HG02970 (cell line): ENCODE measurements at regions not wholly inside any gene's neighbourhood (a gene's known extent, or its start where the extent isn't known, plus 50 kb on each side); places are given as distances from the start of the nearest gene placed in this dataset.
"Not testable (repeated sequence)": the region's sequence is repeated elsewhere in the genome, so short reads cannot be mapped to it uniquely, and the experiment has no call there.

Experiments used
- ATAC-seq: cut with Tn5 transposase; IDR thresholded peaks from one replicate; pipeline ENCODE4 v1.9.1; 2021; ENCODE audit warnings: mild to moderate bottlenecking, moderate library complexity, moderate number of reproducible peaks; ENCODE audit not compliant: unreplicated experiment, low FRiP score

DNA sequence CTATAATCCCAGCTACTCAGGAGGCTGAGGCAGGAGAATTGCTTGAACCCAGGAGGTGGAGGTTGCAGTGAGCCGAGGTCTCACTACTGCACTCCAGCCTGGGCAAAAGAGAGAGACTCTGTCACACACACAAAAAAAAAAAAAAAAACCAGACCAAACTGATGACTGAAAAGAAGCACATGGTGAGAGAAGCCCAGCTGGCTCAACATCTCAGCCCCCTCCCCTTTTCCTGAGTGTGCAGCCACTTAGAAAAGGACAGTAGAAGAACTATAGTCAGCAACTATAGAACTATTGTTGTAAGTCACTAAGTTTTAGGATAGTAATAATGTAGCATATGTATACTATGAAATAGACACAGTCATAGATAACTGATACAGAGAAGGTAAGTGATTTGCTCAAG, 87.2 kb upstream of the RALGPS2 start:
- ATAC-seq = no peak

DNA sequence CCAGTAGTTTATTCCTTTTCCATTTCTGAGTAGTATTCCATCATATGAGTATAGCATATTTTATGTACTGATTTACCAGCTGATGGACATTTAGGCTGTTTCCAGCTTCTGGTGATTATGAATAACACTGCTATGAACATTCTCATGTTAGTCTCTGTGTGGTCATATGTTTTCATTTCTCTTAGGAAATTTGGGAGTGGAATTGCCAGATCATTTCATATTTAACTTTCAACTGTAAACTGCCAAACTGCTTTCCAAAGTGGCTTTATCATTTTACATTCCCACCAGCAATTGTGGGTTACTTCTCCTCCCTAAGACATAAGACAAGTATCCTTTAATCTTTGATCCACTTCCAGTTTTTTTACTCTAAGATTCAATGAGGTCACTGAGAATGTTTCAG, 85.7 kb upstream of the RALGPS2 start:
- no peak for ATAC-seq

DNA sequence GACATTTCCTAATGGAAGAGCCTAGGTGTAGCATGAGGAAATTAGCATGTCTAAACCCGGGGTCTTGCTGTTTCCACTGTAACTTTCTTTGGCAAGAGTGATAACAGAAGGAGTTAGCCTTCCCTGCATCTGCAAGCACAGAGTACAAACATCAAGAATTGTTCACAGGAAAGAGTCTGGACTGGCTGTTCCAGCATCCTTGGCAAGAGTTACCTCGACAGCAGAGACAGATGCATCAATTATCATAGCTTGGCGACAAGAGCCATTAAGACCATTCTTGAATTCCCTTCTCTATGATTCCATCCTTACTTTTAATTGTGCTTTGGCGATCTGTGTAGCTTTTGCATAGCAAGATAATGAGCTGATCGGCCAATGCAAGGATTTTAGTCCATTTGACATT, 82.8 kb upstream of the RALGPS2 start:
- ATAC-seq = no peak

DNA sequence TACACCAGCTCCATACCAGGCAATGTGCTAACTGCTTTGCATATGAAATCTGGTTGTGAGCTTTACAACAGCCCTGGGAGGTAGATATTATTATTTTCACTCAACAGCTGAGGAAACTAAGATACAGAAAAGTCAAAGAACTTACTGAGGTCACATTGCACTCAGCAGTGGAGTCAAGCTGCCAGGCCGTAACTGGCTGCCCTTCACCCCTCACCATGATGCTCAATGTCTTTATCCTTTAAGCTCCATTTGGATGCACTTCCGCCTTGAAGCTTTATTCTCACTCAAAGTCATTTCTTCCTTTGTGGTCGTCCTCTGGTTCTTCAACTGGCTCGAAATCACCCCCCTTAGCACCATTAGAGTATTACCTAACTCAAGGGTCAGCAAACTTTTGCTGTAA, 81.7 kb upstream of the RALGPS2 start:
- ATAC-seq = no peak

DNA sequence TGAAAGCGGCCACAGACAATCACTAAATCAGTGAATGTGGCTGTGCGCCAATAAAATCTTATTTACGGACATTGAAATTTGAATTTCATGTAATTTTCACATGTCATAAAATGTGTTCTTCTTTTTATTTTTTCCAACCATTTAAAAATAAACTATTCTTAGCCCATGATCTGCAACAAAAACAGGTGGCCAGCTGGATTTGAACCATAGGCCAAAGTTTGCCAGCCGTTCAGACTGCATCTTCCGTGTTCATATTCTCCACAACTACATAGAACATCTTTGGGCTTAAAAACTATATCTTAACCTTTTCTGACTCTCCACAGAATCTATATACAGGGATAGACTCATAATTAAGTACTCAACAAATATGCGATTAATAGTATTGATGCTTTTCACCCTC, 81.2 kb upstream of the RALGPS2 start:
- ATAC-seq = no peak

DNA sequence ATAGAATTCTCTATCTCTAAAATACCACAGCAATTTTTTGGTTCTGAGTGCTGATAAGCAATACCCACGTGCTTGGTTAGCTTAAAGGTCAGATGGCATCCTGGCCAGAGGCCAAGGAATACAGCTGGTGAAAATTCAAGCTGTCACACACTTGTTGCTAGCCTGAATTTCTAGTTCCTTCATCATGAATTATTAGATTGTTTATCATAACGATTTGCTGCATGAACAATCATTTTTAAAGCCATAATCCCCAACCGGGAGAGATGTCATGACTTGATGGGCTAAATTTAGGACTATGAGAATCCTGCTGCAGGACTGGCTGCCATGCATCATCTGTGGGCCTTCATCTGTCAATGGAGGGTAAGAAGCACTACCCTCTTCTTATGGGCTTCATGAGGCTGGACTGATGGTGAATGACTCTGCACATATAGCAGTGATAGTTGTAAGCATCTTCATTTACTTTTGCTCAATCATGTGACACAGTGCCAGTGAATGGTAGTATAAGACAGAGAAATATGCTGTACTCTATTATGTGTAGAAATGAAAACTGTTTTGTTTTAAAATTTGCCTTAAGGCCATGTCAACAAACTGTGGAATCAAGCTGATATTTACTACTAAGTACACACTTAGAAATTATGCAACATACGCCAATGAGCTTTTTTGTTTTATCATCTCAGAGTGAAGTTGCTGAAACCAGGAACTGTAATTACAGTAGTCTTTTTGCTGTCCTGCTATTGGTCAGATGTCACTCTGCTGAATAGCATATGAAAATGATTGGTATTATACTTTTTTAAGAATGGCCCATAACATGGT, 80.5 kb upstream of the RALGPS2 start:
- no peak for ATAC-seq

DNA sequence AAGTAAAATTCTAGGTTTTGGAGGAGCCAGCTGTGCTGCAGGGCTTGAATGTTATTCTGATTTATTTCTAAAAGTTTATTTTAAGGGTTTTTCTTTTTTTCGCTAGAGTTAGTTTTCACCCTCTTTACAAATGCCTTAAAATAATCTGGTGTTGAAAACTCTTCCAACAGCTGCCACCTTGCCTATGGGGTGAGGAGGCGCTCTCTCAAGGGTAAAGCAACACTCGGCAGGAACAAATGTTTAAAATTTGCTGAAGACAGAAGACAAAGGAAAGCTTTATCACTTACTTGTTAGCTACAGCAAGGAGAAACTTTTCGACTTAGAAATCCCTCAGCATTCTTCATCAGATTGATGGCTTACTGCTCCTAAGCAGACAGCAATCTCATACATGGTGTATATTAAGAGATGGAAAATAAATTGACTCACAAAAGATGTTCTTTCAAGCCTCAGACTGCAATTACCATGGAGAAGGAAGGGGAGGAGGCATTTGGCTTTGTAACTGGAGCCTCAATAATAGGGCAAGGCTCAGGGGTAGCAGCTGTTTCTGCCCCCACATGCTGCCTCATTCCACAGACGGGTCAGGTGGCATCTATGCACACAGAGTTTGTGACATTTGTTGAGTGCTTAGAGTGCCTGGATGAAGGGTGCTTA, 79.8 kb upstream of the RALGPS2 start:
- ATAC-seq = no peak

DNA sequence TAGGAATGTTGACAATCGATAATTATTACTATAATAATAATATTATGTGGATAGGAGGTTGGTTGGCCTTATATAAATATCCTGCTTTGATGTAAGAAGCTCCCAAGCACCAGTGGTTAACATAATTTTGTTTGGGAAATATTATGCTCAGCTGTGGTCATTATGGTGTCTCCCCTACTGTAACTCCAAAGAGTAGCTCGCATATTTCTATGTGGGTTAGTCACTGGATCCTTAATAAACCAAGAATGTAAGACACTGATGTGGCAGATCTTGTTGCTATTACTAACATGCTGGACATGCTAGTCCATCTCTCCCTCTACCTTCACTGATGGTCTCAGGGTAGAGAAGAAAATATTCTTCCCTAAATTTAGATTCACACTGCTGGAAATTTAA, 79.2 kb upstream of the RALGPS2 start:
- ATAC-seq = no peak

DNA sequence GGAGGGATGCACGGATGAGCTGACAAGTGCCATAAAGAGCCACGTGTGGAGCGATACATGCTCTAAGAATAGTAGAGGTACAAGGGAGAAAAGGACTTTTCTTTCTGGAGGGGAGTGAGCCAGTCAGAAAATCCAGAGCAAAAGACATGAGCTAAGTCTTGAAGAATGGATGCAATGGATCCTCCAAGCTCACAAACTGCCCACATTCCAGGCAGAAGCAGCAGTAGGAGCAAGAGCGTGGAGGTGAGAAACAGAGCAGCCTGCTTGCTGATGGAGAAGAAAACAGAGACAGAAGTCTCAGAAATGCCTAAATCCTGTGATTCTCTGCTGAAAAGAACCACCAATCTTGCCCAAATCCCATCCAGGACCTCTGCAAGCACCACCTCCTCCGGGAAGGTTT, 78.2 kb upstream of the RALGPS2 start:
- no peak for ATAC-seq

DNA sequence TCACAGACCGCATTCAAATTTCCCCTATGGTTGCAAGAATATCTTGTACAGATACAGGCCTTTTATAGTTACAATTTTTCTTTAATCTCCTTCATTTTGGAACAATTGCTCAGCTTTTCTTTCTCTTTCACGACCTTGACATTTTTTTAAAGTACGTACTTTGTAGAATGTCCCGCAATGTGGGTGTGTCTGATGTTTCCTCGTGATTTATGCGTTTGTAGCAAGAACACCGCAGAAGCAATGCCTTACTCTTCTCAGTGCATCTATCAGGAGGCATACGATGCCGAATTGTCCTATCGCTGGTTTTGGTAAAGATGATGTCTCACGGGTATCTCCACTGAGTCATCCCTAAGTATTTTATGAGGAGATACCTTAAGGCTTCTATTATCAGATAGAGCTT, 76.9 kb upstream of the RALGPS2 start:
- ATAC-seq = no peak

DNA sequence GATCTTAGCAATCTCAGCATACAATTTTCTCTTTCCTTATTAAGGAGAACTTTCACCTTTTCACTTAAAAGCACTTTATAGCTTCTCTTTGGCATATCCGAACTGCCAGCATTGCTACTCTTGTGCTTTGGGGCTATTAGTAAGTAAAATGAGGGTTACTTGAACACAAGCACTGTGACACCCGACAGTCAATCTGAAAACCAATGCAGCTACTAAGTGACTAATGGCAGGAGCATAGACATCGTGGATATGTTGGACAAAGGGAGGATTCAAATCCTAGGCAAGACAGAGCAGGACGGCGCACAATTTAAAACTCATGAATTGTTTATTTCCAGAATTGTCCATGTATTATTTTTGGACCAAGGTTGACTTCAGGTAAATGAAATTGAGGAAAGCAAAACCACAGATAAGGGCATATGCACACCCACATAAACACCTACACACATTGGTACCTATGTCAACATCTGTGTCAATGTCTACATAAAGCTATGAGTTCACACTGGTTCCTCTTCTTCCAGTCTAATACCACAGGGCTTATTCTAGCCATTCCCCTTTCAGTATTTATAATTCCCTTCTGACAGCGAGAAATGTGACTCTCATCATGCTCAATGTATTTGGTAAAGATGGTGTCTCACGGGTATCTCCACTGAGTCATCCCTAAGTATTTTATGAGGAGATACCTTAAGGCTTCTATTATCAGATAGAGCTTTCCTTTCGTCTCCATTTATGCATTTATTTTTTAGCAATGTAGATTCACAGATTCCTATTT, 75.3 kb upstream of the RALGPS2 start:
- ATAC-seq = no peak

DNA sequence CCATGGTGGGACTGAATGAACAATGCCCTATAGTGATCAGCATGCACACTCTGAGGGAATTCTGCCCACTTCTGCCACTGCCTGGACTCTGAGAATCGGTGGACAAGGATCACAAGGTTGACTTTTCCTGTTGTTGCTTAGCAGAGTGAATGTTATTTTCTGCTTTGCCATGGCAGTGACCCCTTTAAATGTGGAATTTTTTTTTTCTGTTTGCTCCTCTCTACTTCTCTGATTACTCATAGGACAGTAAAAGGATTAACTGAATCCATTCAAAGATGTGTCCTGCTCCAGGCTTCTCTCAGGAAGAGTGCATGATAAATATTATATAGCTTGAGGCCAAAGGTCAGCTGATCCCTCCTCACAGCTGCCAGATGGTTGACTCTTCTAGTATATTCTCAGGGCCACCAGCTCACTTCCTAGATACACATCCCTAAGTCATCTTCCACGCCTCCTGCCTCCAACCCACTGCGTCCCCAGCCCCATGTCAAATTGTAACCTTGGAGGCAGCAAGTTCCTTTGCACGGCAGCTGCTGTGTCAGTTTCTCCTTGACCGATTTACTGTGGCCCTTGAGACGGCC, 74.0 kb upstream of the RALGPS2 start:
- no peak for ATAC-seq

DNA sequence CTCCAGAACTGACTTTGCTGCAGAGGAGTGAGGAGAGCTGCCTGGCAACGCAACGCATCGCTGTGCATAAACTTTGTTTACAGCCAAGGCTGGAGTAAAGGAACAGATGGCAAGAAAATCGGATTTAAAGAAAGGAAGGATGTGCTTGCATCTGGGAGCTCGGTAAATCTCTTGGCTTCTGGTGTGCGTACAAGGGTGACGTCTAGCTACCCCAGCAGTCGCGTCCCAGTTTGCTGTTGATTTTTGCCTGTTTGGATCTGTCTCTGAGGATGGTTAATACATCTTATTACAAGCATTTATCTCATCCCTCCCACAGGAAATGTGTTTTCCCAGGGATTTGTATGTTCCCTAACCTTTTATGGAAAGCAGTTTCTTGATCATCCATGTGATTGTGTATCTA, 73.3 kb upstream of the RALGPS2 start:
- no peak for ATAC-seq

DNA sequence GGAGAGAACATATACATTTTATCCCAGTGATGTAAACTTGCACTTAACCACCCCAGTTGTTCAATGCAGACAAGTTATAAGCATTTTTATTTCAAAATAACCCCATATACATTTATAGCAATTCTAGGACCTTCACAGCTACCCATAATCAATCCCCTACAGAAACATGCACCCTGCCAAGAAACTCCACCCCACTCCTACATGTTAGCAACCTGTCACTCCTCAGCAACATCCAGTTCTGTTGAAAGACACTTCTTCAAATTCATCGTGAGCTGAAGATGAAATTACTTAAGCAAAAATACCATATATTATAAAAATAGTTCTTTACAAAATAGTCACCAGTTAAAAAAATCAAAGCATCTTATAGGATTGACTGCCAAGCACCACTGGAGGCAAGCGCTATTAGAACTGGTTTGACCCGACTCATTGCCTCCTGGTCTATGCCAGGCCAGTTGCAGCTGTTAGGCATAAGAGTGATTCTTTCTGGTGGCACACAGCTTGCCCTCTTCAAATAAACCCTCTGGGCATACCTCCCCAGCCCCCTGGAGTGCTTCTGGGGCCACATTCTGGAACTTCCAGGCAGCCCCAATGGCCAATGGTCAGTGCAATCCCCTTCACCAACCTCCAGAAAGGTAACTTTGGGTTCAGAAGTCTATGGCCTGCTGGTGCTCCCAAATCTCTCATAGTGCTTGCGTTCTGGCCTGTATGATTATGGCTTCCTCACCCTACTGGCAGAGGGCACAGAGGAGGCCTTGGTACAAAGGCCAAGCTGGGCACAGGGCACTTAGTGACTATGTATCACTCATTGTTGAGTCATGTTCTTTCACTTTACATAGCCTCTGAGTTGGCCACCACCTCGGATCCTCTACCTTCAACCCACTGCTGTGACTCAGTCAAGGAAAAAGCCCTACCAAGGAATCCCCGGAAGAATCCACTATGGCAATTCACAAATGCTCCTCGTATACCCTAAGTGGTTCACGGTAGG, 72.2 kb upstream of the RALGPS2 start:
- no peak for ATAC-seq

DNA sequence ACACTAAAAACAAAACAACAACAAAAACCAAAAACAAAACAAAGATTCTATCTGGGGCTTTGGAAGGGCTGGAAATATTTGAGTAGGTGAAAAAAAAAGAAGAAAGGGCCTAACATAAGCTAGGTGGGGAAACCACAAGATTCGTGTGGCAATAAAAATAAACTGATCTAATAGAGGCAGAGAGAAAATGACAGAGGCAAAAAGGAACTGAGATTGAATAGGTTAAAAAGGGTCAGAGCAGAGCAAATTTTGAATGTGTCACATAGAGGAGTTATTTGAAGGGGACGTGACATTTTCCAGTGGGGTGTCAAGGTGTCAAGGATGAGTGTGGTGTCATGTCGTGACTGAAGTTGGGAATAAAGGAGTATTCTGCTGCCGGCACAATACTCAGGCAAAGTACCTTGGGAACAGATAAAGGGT, 65.2 kb upstream of the RALGPS2 start:
- peak; percentile 45 for ATAC-seq

DNA sequence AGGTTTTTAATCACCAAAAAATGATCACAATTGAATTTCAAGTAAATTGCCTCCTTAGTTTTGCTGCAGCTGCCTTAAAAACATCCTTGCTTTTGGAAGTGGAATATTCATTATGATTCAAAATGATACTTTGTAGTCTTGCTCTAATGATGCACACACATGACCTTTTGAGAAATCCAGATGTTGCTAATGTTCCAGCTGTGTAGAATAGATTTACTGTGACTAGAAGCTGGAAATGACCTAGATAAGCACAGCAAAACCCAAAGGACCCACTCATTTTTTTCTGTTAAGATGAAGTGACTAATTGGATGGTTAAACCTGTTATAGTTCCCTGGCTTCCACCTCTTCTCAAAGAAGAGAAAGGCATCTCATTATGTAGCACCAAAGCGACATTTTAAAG, 64.6 kb upstream of the RALGPS2 start:
- ATAC-seq = no peak

DNA sequence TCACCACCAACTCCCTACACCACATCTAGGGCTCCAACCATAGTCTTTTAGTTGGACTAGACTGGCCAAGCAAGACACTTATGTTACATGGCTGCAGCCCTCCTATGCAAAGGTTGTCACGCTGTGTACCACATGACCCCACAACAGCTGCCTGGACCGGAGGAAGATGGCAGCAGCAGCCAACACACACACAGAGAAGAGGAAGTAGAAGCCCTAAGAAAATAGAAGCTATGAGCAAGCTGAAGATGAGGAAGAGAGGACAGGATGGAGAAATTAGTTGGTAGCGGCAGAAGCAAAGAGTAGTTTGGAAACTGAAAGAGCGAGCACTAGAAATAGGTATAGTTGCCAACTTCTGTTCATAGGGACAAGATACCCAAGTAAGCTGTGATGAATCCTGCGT, 60.8 kb upstream of the RALGPS2 start:
- ATAC-seq = no peak

DNA sequence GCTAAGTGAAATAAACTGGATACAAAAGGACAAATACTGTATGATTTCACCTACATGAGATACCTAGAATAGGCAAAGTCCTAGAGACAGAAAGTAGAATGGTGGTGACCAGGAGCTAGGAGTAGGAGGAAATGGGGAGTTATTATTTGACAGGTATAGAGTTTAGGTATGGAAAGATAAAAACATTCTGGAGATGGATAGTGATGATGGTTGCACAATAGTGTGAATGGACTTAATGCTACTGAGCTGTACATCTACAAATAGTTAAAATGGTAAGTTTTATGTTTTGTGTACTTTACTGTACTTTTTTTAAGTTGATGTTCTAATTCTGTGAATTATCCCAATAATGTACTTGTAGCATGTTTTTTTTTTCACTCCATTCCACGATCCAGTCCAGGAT, 59.5 kb upstream of the RALGPS2 start:
- no peak for ATAC-seq

DNA sequence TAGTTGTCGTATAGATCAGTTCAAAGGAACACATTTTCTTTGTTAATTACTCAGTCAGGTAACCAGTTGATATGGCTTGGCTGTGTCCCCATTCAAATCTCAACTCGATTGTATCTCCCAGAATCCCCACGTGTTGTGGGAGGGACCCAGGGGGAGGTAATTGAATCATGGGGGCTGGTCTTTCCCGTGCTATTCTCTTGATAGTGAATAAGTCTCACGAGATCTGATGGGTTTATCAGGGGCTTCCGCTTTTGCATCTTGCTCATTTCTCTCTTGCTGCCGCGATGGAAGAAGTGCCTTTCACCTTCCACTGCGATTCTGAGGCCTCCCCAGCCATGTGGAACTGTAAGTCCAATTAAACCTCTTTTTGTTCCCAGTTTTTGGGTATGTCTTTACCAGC, 58.2 kb upstream of the RALGPS2 start:
- not testable (repeated sequence) for ATAC-seq

DNA sequence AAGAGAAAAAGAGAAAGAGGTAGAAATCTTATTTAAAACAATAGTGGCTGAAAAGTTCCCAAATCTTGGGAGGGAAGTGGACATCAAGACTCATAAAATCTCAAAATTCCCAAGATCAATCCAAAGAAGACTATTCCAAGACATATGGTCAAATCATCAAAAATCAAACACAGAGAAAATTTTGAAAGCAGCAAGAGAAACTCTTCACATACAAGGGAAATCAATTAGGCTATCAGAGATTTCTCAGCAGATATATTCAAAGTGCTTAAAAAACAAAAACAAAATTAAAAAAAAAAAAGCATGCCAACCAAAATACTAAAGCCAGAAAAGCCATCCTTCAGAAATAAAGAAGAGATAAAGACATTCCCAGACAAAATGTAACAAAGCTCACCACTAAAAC, 52.6 kb upstream of the RALGPS2 start:
- no peak for ATAC-seq
